ENCODE measurements at regions not wholly inside any gene's neighbourhood (a gene's known extent, or its start where the extent isn't known, plus 50 kb on each side); places are given as distances from the start of the nearest gene placed in this dataset.

DNA sequence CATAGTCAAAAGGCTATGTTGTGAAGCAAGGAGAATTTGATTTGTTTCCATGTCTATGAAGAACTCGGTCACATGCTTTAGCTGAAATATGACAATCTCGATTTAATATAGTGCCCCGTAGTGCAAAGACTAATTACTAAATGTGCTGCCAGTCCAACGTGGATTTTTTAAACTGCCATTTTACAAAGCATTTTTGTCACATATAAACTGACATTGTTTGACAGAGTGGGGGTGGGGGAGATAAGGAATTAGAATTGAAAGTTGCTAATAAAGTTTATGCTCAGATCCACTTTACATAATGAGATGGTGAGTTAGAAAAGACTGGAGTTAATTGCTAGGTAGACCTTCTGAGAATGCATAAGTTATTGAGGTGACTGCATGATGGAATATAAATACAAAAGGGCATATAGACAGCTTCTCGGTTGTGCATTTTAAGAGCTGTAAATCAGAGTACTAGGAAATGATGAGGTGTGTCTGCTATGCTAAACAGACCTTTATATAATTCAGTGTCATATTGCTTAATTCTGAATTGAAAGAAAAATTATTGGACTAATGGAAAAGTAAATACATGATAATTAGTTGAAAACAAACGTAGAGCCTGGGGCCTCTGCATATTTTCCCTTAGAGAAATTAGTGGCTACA, 158.9 kb upstream of the MTNR1B start:
- Histone ChIP-seq H4K20me1 (no peaks in the 10 kb centered on the region), H3K9me3 (no peaks in the 10 kb centered on the region), H3K27ac (no peak overlapping the region), H3K4me1 (peaks cover 8% of the 10 kb centered on the region), H3K4me3 (no peak overlapping the region), H3K36me3 (no peaks in the 10 kb centered on the region), H3K4me2 (no peak overlapping the region), H3K9ac (no peak overlapping the region), H3K27me3 (no peaks in the 10 kb centered on the region)
- no peak for TF ChIP-seq Cebpa-rat (IDR thresholded peaks at IDR 0.05)

DNA sequence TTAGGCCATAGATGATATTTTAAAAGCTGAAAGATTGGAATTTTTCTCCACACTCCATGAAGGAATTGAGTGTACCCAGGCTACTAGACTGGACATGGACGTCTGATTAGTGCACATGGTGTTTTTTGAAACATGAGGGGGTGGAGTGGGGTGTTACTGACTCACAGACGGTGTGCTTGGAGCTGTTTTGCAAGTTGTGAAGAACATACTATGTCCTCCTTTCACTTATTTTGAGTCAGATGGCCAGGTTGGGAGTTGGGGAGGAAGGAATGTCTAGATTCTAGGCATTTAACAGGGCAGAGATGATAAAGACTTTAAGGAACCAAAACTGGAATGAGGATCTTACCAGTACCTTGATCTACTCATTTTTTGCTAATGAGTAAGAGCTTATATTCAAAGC, 158.1 kb upstream of the MTNR1B start:
- H4K20me1 ChIP-seq = no peaks in the 10 kb centered on the region
- no peak overlapping the region for H3K9ac ChIP-seq
- no peaks in the 10 kb centered on the region for H3K36me3 ChIP-seq
- H3K4me2 ChIP-seq = no peak overlapping the region
- H3K4me3 ChIP-seq = no peak overlapping the region
- no peak for TF ChIP-seq Cebpa-rat (IDR thresholded peaks at IDR 0.05)
- peaks cover 8% of the 10 kb centered on the region for H3K4me1 ChIP-seq
- H3K27me3 ChIP-seq = no peaks in the 10 kb centered on the region
- no peak overlapping the region for H3K27ac ChIP-seq
- H3K9me3 ChIP-seq = no peaks in the 10 kb centered on the region

DNA sequence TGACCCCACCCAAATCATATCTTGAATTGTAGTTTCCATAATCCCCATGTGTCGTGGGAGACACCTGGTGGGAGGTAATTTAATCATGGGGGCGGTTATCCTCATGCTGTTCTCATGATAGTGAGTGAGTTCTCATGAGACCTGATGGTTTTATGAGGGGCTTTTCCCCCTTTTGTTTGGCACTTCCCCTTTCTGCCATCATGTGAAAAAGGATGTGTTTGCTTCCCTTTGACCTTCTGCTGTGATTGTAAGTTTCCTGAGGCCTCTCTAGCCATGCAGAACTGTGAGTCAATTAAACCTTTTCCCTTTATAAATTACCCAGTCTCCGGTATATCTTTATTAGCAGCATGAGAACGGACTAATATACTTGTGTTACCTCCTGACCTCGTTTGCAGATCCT, 156.6 kb upstream of the MTNR1B start:
- Histone ChIP-seq H3K4me3 (no peak overlapping the region), H3K4me1 (peaks cover 8% of the 10 kb centered on the region), H3K4me2 (no peak overlapping the region), H3K27me3 (no peaks in the 10 kb centered on the region), H3K36me3 (no peaks in the 10 kb centered on the region), H3K9ac (no peak overlapping the region), H3K27ac (no peak overlapping the region), H4K20me1 (no peaks in the 10 kb centered on the region), H3K9me3 (no peaks in the 10 kb centered on the region)
- no peak for TF ChIP-seq Cebpa-rat (IDR thresholded peaks at IDR 0.05)

DNA sequence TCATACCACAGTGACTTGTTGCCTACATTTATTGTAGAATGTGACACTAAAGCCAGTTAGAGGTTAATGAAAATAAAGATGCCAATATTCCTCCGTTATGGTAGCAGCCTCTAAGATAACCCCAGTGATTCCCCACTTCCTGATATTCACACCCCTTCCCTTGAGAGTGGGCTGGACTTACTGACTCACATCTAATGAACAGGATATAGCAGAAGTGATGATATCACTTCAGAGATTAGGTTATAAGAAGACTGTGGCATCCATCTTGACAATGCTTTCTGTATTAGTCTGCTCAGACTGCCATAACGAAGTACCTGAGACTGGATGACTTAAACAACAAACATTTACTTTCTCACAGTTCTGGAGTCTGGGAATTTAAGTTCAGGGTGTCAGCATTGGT, 149.6 kb upstream of the MTNR1B start:
- no peaks in the 10 kb centered on the region for H3K36me3 ChIP-seq
- H3K27me3 ChIP-seq = no peaks in the 10 kb centered on the region
- H3K9me3 ChIP-seq = no peaks in the 10 kb centered on the region
- H3K4me3 ChIP-seq = no peak overlapping the region
- no peaks in the 10 kb centered on the region for H3K4me1 ChIP-seq
- no peaks in the 10 kb centered on the region for H4K20me1 ChIP-seq
- TF ChIP-seq Cebpa-rat (IDR thresholded peaks at IDR 0.05) = no peak
- H3K27ac ChIP-seq = no peak overlapping the region
- H3K9ac ChIP-seq = no peak overlapping the region
- no peak overlapping the region for H3K4me2 ChIP-seq

DNA sequence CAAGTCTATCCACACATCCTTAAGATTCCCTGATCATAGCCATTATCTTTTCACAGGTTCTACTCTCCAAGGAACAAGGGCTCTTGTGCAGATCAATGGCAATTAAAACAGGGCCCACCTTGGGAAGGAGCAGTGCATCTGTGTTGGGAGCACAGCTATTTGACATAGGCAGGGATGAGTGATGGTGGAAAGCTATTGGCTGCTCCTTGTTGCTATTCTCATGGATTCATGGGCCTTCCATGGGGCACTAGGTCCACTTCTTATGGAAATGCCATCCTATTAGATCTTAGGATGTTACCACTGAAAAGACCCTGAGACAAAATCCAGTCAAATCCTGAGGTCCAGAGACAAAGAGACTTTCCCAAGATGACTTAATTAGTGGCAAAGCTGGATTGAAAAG, 148.6 kb upstream of the MTNR1B start:
- Histone ChIP-seq H3K4me3 (no peak overlapping the region), H3K36me3 (no peaks in the 10 kb centered on the region), H3K4me1 (no peaks in the 10 kb centered on the region), H4K20me1 (no peaks in the 10 kb centered on the region), H3K9me3 (no peaks in the 10 kb centered on the region), H3K9ac (no peak overlapping the region), H3K27ac (no peak overlapping the region), H3K4me2 (no peak overlapping the region), H3K27me3 (no peaks in the 10 kb centered on the region)
- TF ChIP-seq Cebpa-rat (IDR thresholded peaks at IDR 0.05) = no peak

GRCh38 chr11:92822410-92822809, 147.0 kb upstream of the MTNR1B start:
- no peak overlapping the region for H3K4me2 ChIP-seq
- no peaks in the 10 kb centered on the region for H3K27me3 ChIP-seq
- no peak overlapping the region for H3K27ac ChIP-seq
- no peak overlapping the region for H3K4me3 ChIP-seq
- no peaks in the 10 kb centered on the region for H3K4me1 ChIP-seq
- TF ChIP-seq Cebpa-rat (IDR thresholded peaks at IDR 0.05) = no peak
- no peaks in the 10 kb centered on the region for H3K36me3 ChIP-seq
- H3K9me3 ChIP-seq = no peaks in the 10 kb centered on the region
- no peak overlapping the region for H3K9ac ChIP-seq
- H4K20me1 ChIP-seq = no peaks in the 10 kb centered on the region

DNA sequence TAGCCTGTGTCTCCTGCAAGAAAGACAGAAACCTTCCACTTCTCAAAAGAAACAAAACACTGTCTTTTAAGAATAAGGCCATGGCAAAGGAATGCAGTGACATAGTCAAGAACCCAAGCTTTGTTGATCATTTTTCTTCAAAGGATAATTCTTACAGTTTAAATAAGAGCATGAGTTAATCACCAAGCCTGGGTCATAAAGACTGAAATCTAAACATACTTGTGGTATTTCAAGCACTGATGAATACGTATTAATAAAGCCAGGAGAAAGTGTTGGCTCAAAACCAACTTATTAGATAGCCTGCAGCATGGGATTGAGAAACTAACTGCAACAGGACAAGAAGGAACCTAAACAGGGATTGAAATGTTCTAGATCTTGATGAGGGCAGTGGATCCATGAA, 143.3 kb upstream of the MTNR1B start:
- Histone ChIP-seq H3K27ac (no peak overlapping the region), H3K36me3 (no peaks in the 10 kb centered on the region), H3K9ac (no peak overlapping the region), H3K4me3 (no peak overlapping the region), H3K27me3 (no peaks in the 10 kb centered on the region), H3K9me3 (no peaks in the 10 kb centered on the region), H4K20me1 (no peaks in the 10 kb centered on the region), H3K4me1 (no peaks in the 10 kb centered on the region), H3K4me2 (no peak overlapping the region)
- no peak for TF ChIP-seq Cebpa-rat (IDR thresholded peaks at IDR 0.05)

- H4K20me1 ChIP-seq = no peaks in the 10 kb centered on the region
- H3K9ac ChIP-seq = no peak overlapping the region
- H3K4me2 ChIP-seq = no peak overlapping the region
- H3K36me3 ChIP-seq = no peaks in the 10 kb centered on the region
- TF ChIP-seq Cebpa-rat (IDR thresholded peaks at IDR 0.05) = no peak
- no peak overlapping the region for H3K27ac ChIP-seq
- H3K9me3 ChIP-seq = no peaks in the 10 kb centered on the region
- no peaks in the 10 kb centered on the region for H3K27me3 ChIP-seq
- H3K4me1 ChIP-seq = no peaks in the 10 kb centered on the region
- no peak overlapping the region for H3K4me3 ChIP-seq
These were observed 142.8 kb upstream of the MTNR1B start for GRCh38 chr11:92826603-92827002.

DNA sequence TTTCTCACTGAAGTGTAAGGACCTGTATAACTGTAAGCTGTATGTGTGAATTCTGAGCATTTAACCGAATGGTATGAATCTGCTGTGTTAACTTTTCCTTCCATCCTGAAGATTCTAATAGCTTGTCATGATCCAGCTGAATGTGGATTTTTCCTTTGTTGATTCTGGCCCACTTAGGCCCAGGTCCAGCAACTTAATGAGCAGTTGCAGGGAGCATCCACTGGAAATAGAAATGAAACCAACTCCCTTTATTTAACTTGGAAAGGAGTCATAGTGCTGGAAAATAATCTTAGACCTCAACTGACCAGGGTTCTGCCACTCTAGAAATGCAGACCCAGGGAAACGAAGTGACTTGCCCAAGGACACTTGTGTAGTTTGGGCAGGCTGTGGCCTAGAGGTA, 142.3 kb upstream of the MTNR1B start:
- Histone ChIP-seq H4K20me1 (no peaks in the 10 kb centered on the region), H3K4me2 (no peak overlapping the region), H3K9me3 (no peaks in the 10 kb centered on the region), H3K27me3 (no peaks in the 10 kb centered on the region), H3K4me1 (no peaks in the 10 kb centered on the region), H3K9ac (no peak overlapping the region), H3K4me3 (no peak overlapping the region), H3K27ac (no peak overlapping the region), H3K36me3 (no peaks in the 10 kb centered on the region)
- no peak for TF ChIP-seq Cebpa-rat (IDR thresholded peaks at IDR 0.05)

DNA sequence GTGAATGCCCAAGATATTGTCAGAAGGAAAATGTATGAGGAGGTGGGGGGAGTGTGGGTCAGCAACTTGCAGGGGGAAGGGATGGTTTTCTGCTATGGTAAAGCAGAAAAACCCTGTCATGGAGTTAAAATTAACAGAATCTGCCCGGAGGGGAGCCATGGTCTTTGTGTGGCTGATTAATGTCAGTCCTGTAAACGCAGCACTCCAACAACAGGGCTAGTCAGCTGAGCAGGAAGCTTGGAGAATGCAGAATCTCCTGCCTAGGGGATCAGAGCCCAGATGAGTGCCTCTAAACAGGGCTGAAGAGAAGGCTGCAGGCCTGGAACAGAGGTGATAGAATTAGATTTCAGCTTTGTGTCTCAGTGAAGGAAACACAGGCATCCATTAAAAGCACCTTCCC, 140.9 kb upstream of the MTNR1B start:
- no peak overlapping the region for H3K4me2 ChIP-seq
- no peaks in the 10 kb centered on the region for H3K4me1 ChIP-seq
- H4K20me1 ChIP-seq = no peaks in the 10 kb centered on the region
- H3K27ac ChIP-seq = no peak overlapping the region
- H3K4me3 ChIP-seq = no peak overlapping the region
- no peaks in the 10 kb centered on the region for H3K27me3 ChIP-seq
- no peaks in the 10 kb centered on the region for H3K9me3 ChIP-seq
- H3K36me3 ChIP-seq = no peaks in the 10 kb centered on the region
- no peak overlapping the region for H3K9ac ChIP-seq
- TF ChIP-seq Cebpa-rat (IDR thresholded peaks at IDR 0.05) = no peak

- no peaks in the 10 kb centered on the region for H3K27me3 ChIP-seq
- H4K20me1 ChIP-seq = no peaks in the 10 kb centered on the region
- H3K9me3 ChIP-seq = no peaks in the 10 kb centered on the region
- H3K4me2 ChIP-seq = no peak overlapping the region
- H3K4me1 ChIP-seq = no peaks in the 10 kb centered on the region
- TF ChIP-seq Cebpa-rat (IDR thresholded peaks at IDR 0.05) = no peak
- H3K27ac ChIP-seq = no peak overlapping the region
- no peaks in the 10 kb centered on the region for H3K36me3 ChIP-seq
- no peak overlapping the region for H3K4me3 ChIP-seq
- H3K9ac ChIP-seq = no peak overlapping the region
These were observed 140.3 kb upstream of the MTNR1B start for GRCh38 chr11:92829121-92829520.

Measured in BLaER1 (cell line).